Stimulated activated naive B cell treated with anti-CD40 and anti-IgM and Interleukin-4, amounts not matched to agents 10 μg/mL and 1 μg/mL and 100 μg/mL, for 72 hours (primary cell): ENCODE measurements at regions not wholly inside any gene's neighbourhood (a gene's known extent, or its start where the extent isn't known, plus 50 kb on each side); places are given as distances from the start of the nearest gene placed in this dataset.

Experiments used
- ATAC-seq, 2 donors: fragments of 150-1000 bp; cut with Tn5 transposase; replicated peaks; 2 replicates each; pipeline ENCODE4 v1.10.0; 2021; ENCODE audit warnings: moderate library complexity in 1 of 2
- DNase-seq: peaks from one replicate; pipeline ENCODE4 v3.0.0; 2021
- H3K27ac Mint-ChIP-seq: one replicate; pipeline ENCODE4 v1.8.0; 2022; ENCODE audit warnings: mild to moderate bottlenecking, mixed read lengths
- H3K27me3 Mint-ChIP-seq, 2 donors: one replicate each; pipeline ENCODE4 v1.8.0; 2022; ENCODE audit warnings: mixed read lengths in 2 of 2
- H3K36me3 Mint-ChIP-seq, 2 donors: one replicate each; pipeline ENCODE4 v1.8.0; 2022; ENCODE audit warnings: mixed read lengths in 2 of 2, mild to moderate bottlenecking in 1 of 2
- H3K4me1 Mint-ChIP-seq, 2 donors: one replicate each; pipeline ENCODE4 v1.8.0; 2022; ENCODE audit warnings: mixed read lengths in 2 of 2, mild to moderate bottlenecking in 1 of 2
- H3K4me3 Mint-ChIP-seq, 2 donors: one replicate each; pipeline ENCODE4 v1.8.0; 2022; ENCODE audit warnings: mild to moderate bottlenecking in 2 of 2, mixed read lengths in 2 of 2, moderate library complexity in 1 of 2
- H3K9me3 Mint-ChIP-seq, 2 donors: one replicate each; pipeline ENCODE4 v1.8.0; 2022; ENCODE audit warnings: mixed read lengths in 2 of 2, mild to moderate bottlenecking in 1 of 2

- no peak overlapping the region for H3K4me3 Mint-ChIP-seq
- H3K27me3 Mint-ChIP-seq = no peaks in the 10 kb centered on the region
- DNase-seq = no peak
- H3K4me1 Mint-ChIP-seq = no peaks in the 10 kb centered on the region
- H3K27ac Mint-ChIP-seq = no peak overlapping the region
- H3K36me3 Mint-ChIP-seq = no peaks in the 10 kb centered on the region
- H3K9me3 Mint-ChIP-seq = peaks cover 4% of the 10 kb centered on the region in 2 donors
- no peak for ATAC-seq
Observed at GRCh38 chr20:7217606-7218005, 450.1 kb downstream of the BMP2 start.

- Mint-ChIP-seq H3K27ac (no peak overlapping the region), H3K4me3 (no peak overlapping the region), H3K27me3 (no peaks in the 10 kb centered on the region), H3K4me1 (no peaks in the 10 kb centered on the region), H3K36me3 (no peaks in the 10 kb centered on the region), H3K9me3 (peaks cover 16% of the 10 kb centered on the region in 2 donors)
- ATAC-seq (no peak), DNase-seq (no peak)
Observed at GRCh38 chr20:7220755-7221154, 453.3 kb downstream of the BMP2 start.

- H3K9me3 Mint-ChIP-seq = peaks cover 14 to 17% of the 10 kb centered on the region in 2 donors
- no peaks in the 10 kb centered on the region for H3K27me3 Mint-ChIP-seq
- no peak for ATAC-seq
- no peaks in the 10 kb centered on the region for H3K36me3 Mint-ChIP-seq
- no peak overlapping the region for H3K4me3 Mint-ChIP-seq
- no peaks in the 10 kb centered on the region for H3K4me1 Mint-ChIP-seq
- DNase-seq = no peak
- H3K27ac Mint-ChIP-seq = no peak overlapping the region
Observed at GRCh38 chr20:7226156-7226555, 458.7 kb downstream of the BMP2 start.

- no peak overlapping the region for H3K4me3 Mint-ChIP-seq
- no peaks in the 10 kb centered on the region for H3K27me3 Mint-ChIP-seq
- ATAC-seq (no peak), DNase-seq (no peak)
- peaks cover 6 to 10% of the 10 kb centered on the region in 2 donors for H3K9me3 Mint-ChIP-seq
- H3K36me3 Mint-ChIP-seq = no peaks in the 10 kb centered on the region
- H3K27ac Mint-ChIP-seq = no peak overlapping the region
- H3K4me1 Mint-ChIP-seq = no peaks in the 10 kb centered on the region
Observed at GRCh38 chr20:7231303-7231702, 463.8 kb downstream of the BMP2 start.

GRCh38 chr20:7232796-7233195, 465.3 kb downstream of the BMP2 start:
- DNase-seq (no peak), ATAC-seq (no peak)
- Mint-ChIP-seq H3K9me3 (peaks cover 6 to 8% of the 10 kb centered on the region in 2 donors), H3K36me3 (no peaks in the 10 kb centered on the region), H3K27me3 (no peaks in the 10 kb centered on the region), H3K27ac (no peak overlapping the region), H3K4me3 (no peak overlapping the region), H3K4me1 (no peaks in the 10 kb centered on the region)

GRCh38 chr20:7237251-7237650, 469.8 kb downstream of the BMP2 start:
- ATAC-seq (no peak), DNase-seq (no peak)
- Mint-ChIP-seq H3K4me3 (no peak overlapping the region), H3K27ac (no peak overlapping the region), H3K4me1 (no peaks in the 10 kb centered on the region), H3K36me3 (no peaks in the 10 kb centered on the region), H3K27me3 (no peaks in the 10 kb centered on the region), H3K9me3 (peaks cover 6 to 8% of the 10 kb centered on the region in 2 donors)

- Mint-ChIP-seq H3K4me3 (no peak overlapping the region), H3K9me3 (no peaks in the 10 kb centered on the region), H3K27ac (no peak overlapping the region), H3K36me3 (no peaks in the 10 kb centered on the region), H3K27me3 (no peaks in the 10 kb centered on the region), H3K4me1 (no peaks in the 10 kb centered on the region)
- DNase-seq (no peak), ATAC-seq (no peak)
Observed at GRCh38 chr20:7240490-7240889, 473.0 kb downstream of the BMP2 start.

- no peaks in the 10 kb centered on the region for H3K27me3 Mint-ChIP-seq
- no peak for DNase-seq
Observed at GRCh38 chr20:7248281-7249201, 481.1 kb downstream of the BMP2 start.

GRCh38 chr20:7250337-7250736, 482.9 kb downstream of the BMP2 start:
- no peak overlapping the region for H3K27ac Mint-ChIP-seq
- ATAC-seq = no peak
- H3K9me3 Mint-ChIP-seq = peaks cover 0 to 2% of the 10 kb centered on the region in 2 donors

More at GRCh38 chr20:7248281-7249201, 481.1 kb downstream of the BMP2 start:
- Mint-ChIP-seq H3K36me3 (no peaks in the 10 kb centered on the region), H3K4me3 (no peak overlapping the region), H3K4me1 (no peaks in the 10 kb centered on the region), H3K27ac (no peak overlapping the region), H3K9me3 (peaks cover 0 to 2% of the 10 kb centered on the region in 2 donors)
- ATAC-seq = no peak

GRCh38 chr20:7257099-7257498, 489.6 kb downstream of the BMP2 start:
- ATAC-seq (no peak), DNase-seq (no peak)
- Mint-ChIP-seq H3K27ac (no peak overlapping the region), H3K4me1 (no peaks in the 10 kb centered on the region), H3K4me3 (no peak overlapping the region), H3K36me3 (no peaks in the 10 kb centered on the region), H3K9me3 (peaks cover 0 to 4% of the 10 kb centered on the region in 2 donors), H3K27me3 (no peaks in the 10 kb centered on the region)

More at GRCh38 chr20:7250337-7250736, 482.9 kb downstream of the BMP2 start:
- H3K27me3 Mint-ChIP-seq = no peaks in the 10 kb centered on the region
- H3K4me1 Mint-ChIP-seq = no peaks in the 10 kb centered on the region
- no peaks in the 10 kb centered on the region for H3K36me3 Mint-ChIP-seq
- DNase-seq = no peak
- H3K4me3 Mint-ChIP-seq = no peak overlapping the region

GRCh38 chr20:7257692-7258466, 490.4 kb downstream of the BMP2 start:
- H3K4me1 Mint-ChIP-seq = no peaks in the 10 kb centered on the region
- no peaks in the 10 kb centered on the region for H3K27me3 Mint-ChIP-seq
- no peak overlapping the region for H3K27ac Mint-ChIP-seq
- no peaks in the 10 kb centered on the region for H3K36me3 Mint-ChIP-seq
- ATAC-seq (no peak), DNase-seq (no peak)
- peaks cover 0 to 2% of the 10 kb centered on the region in 2 donors for H3K9me3 Mint-ChIP-seq
- H3K4me3 Mint-ChIP-seq = no peak overlapping the region

GRCh38 chr20:7262803-7263202, 495.3 kb downstream of the BMP2 start:
- Mint-ChIP-seq H3K4me3 (no peak overlapping the region), H3K36me3 (no peaks in the 10 kb centered on the region)
- no peak for ATAC-seq

GRCh38 chr20:7264137-7264536, 496.7 kb downstream of the BMP2 start:
- Mint-ChIP-seq H3K9me3 (peaks cover 0 to 3% of the 10 kb centered on the region in 2 donors), H3K4me1 (no peaks in the 10 kb centered on the region), H3K36me3 (no peaks in the 10 kb centered on the region), H3K27me3 (no peaks in the 10 kb centered on the region), H3K4me3 (no peak overlapping the region), H3K27ac (no peak overlapping the region)
- ATAC-seq = no peak
- DNase-seq = no peak

More at GRCh38 chr20:7262803-7263202, 495.3 kb downstream of the BMP2 start:
- H3K27me3 Mint-ChIP-seq = no peaks in the 10 kb centered on the region
- no peak for DNase-seq
- H3K9me3 Mint-ChIP-seq = peaks cover 0 to 3% of the 10 kb centered on the region in 2 donors
- H3K27ac Mint-ChIP-seq = no peak overlapping the region
- no peaks in the 10 kb centered on the region for H3K4me1 Mint-ChIP-seq

- H3K4me3 Mint-ChIP-seq = no peak overlapping the region
- H3K27ac Mint-ChIP-seq = no peak overlapping the region
- no peak for ATAC-seq
- H3K4me1 Mint-ChIP-seq = no peaks in the 10 kb centered on the region
- H3K9me3 Mint-ChIP-seq = peaks cover 0 to 5% of the 10 kb centered on the region in 2 donors
- H3K27me3 Mint-ChIP-seq = peaks cover 0 to 6% of the 10 kb centered on the region in 2 donors
- no peaks in the 10 kb centered on the region for H3K36me3 Mint-ChIP-seq
- no peak for DNase-seq
Observed at GRCh38 chr20:7269452-7269851, 502.0 kb downstream of the BMP2 start.
